ENCODE measurements at regions not wholly inside any gene's neighbourhood (a gene's known extent, or its start where the extent isn't known, plus 50 kb on each side); places are given as distances from the start of the nearest gene placed in this dataset.
"Not testable (repeated sequence)": the region's sequence is repeated elsewhere in the genome, so short reads cannot be mapped to it uniquely, and the experiment has no call there.

GRCh38 chr4:92014067-92014466 lies 289.7 kb upstream of the GRID2 start:
- no peak for DNase-seq

- no peak for DNase-seq
Observed at GRCh38 chr4:92021203-92021602, 282.6 kb upstream of the GRID2 start.

GRCh38 chr4:92021788-92022187 lies 282.0 kb upstream of the GRID2 start:
- no peak for DNase-seq

GRCh38 chr4:92028830-92029229 lies 274.9 kb upstream of the GRID2 start:
- DNase-seq: not testable (repeated sequence)

- no peak for DNase-seq
Observed at GRCh38 chr4:92031825-92032224, 271.9 kb upstream of the GRID2 start.

GRCh38 chr4:92035666-92036065 lies 268.1 kb upstream of the GRID2 start:
- no peak for DNase-seq

GRCh38 chr4:92045718-92046117 lies 258.0 kb upstream of the GRID2 start:
- no peak for DNase-seq

- DNase-seq: no peak
Observed at GRCh38 chr4:92047209-92047875, 256.4 kb upstream of the GRID2 start.

- DNase-seq: no peak
Observed at GRCh38 chr4:92050875-92051274, 252.9 kb upstream of the GRID2 start.

- DNase-seq: no peak
Observed at GRCh38 chr4:92059615-92060014, 244.2 kb upstream of the GRID2 start.

- DNase-seq: no peak
Observed at GRCh38 chr4:92060333-92060732, 243.4 kb upstream of the GRID2 start.

GRCh38 chr4:92064574-92064973 lies 239.2 kb upstream of the GRID2 start:
- no peak for DNase-seq

- no peak for DNase-seq
Observed at GRCh38 chr4:92066485-92066884, 237.3 kb upstream of the GRID2 start.

GRCh38 chr4:92071587-92071986 lies 232.2 kb upstream of the GRID2 start:
- no peak for DNase-seq

- DNase-seq: no peak
Observed at GRCh38 chr4:92074839-92075238, 228.9 kb upstream of the GRID2 start.

GRCh38 chr4:92090887-92091286 lies 212.9 kb upstream of the GRID2 start:
- no peak for DNase-seq

GRCh38 chr4:92091335-92091734 lies 212.4 kb upstream of the GRID2 start:
- no peak for DNase-seq

- DNase-seq: no peak
Observed at GRCh38 chr4:92099861-92100260, 203.9 kb upstream of the GRID2 start.

- DNase-seq: no peak
Observed at GRCh38 chr4:92100975-92101374, 202.8 kb upstream of the GRID2 start.

- DNase-seq: no peak
Observed at GRCh38 chr4:92101737-92102172, 202.0 kb upstream of the GRID2 start.

GRCh38 chr4:92104506-92104905 lies 199.3 kb upstream of the GRID2 start:
- no peak for DNase-seq

GRCh38 chr4:92106816-92107215 lies 196.9 kb upstream of the GRID2 start:
- no peak for DNase-seq

- DNase-seq: no peak
Observed at GRCh38 chr4:92111493-92111892, 192.3 kb upstream of the GRID2 start.

- no peak for DNase-seq
Observed at GRCh38 chr4:92112805-92113204, 191.0 kb upstream of the GRID2 start.

- DNase-seq: no peak
Observed at GRCh38 chr4:92120810-92121498, 182.8 kb upstream of the GRID2 start.

Measured in activated CD4-positive, alpha-beta T cell treated with anti-CD3 and anti-CD28 coated beads, Interleukin-2, Interleukin-6, amounts not matched to agents 100 ng/mL and 50 ng/mL, durations not matched to agents 16 hours and 8 hours (primary cell).